H9 (cell line): ENCODE measurements at regions not wholly inside any gene's neighbourhood (a gene's known extent, or its start where the extent isn't known, plus 50 kb on each side); places are given as distances from the start of the nearest gene placed in this dataset.

Source experiments
- DNase-seq: peaks from one replicate; pipeline ENCODE4 v3.0.0-alpha.2; 2017
- H2AFZ ChIP-seq: one replicate; pipeline ENCODE4 v1.6.1; 2013; ENCODE audit warnings: mild to moderate bottlenecking, low read length, control low read depth, moderate library complexity
- H2AK5ac ChIP-seq: 2 replicates; pipeline ENCODE4 v1.6.1; 2013; ENCODE audit warnings: low read length, control low read depth, mixed read lengths; ENCODE audit not compliant: insufficient read length
- H2BK120ac ChIP-seq: one replicate; pipeline ENCODE4 v1.6.1; 2013; ENCODE audit warnings: low read depth, mild to moderate bottlenecking, low read length, control low read depth, inconsistent platforms; ENCODE audit not compliant: poor library complexity, severe bottlenecking
- H2BK12ac ChIP-seq: 2 replicates; pipeline ENCODE4 v1.6.1; 2013; ENCODE audit warnings: low read length, control low read depth, mixed read lengths, low read depth; ENCODE audit not compliant: insufficient read length
- H2BK15ac ChIP-seq: 2 replicates; pipeline ENCODE4 v1.6.1; 2013; ENCODE audit warnings: low read depth, low read length, control low read depth
- H2BK20ac ChIP-seq: one replicate; pipeline ENCODE4 v1.6.1; 2013; ENCODE audit warnings: low read depth, mild to moderate bottlenecking, low read length, control low read depth, inconsistent platforms; ENCODE audit not compliant: poor library complexity, severe bottlenecking
- H2BK5ac ChIP-seq: 2 replicates; pipeline ENCODE4 v1.6.1; 2013; ENCODE audit warnings: low read length, control low read depth, mixed read lengths; ENCODE audit not compliant: insufficient read length
- H3K14ac ChIP-seq: 2 replicates; pipeline ENCODE4 v1.6.1; 2013; ENCODE audit warnings: low read length, control low read depth; ENCODE audit not compliant: insufficient read depth
- H3K18ac ChIP-seq: 2 replicates; pipeline ENCODE4 v1.6.1; 2013; ENCODE audit warnings: low read depth, mild to moderate bottlenecking, mixed read lengths, low read length, control low read depth; ENCODE audit not compliant: insufficient read length
- H3K23ac ChIP-seq: 2 replicates; pipeline ENCODE4 v1.6.1; 2013; ENCODE audit warnings: low read length, control low read depth, mixed read lengths, low read depth; ENCODE audit not compliant: insufficient read length
- H3K23me2 ChIP-seq: 2 replicates; pipeline ENCODE4 v1.6.1; 2013; ENCODE audit warnings: low read depth, mild to moderate bottlenecking, mixed read lengths, low read length, control low read depth; ENCODE audit not compliant: insufficient read length, poor library complexity, severe bottlenecking
- H3K27ac ChIP-seq: 2 replicates; pipeline ENCODE4 v1.5.1; 2013; ENCODE audit warnings: low read length, control low read depth, mixed read lengths, low read depth; ENCODE audit not compliant: insufficient read length
- H3K27me3 ChIP-seq: 2 replicates; pipeline ENCODE4 v1.6.1; 2013; ENCODE audit warnings: low read length, control low read depth, inconsistent platforms; ENCODE audit not compliant: insufficient read depth
- H3K4ac ChIP-seq: 2 replicates; pipeline ENCODE4 v1.6.1; 2013; ENCODE audit warnings: low read depth, mild to moderate bottlenecking, control low read depth, inconsistent platforms, low read length, moderate library complexity
- H3K4me1 ChIP-seq: 2 replicates; pipeline ENCODE4 v1.6.1; 2013; ENCODE audit warnings: low read length, control low read depth, inconsistent platforms; ENCODE audit not compliant: insufficient read depth
- H3K4me2 ChIP-seq: 2 replicates; pipeline ENCODE4 v1.6.1; 2013; ENCODE audit warnings: low read length, control low read depth, mixed read lengths; ENCODE audit not compliant: insufficient read length, insufficient read depth
- H3K56ac ChIP-seq: 2 replicates; pipeline ENCODE4 v1.6.1; 2013; ENCODE audit warnings: low read depth, mild to moderate bottlenecking, mixed read lengths, low read length, control low read depth; ENCODE audit not compliant: insufficient read length
- H3K79me1 ChIP-seq: 2 replicates; pipeline ENCODE4 v1.6.1; 2013; ENCODE audit warnings: low read depth, mild to moderate bottlenecking, moderate library complexity, low read length, control low read depth, inconsistent platforms; ENCODE audit not compliant: insufficient read depth, poor library complexity, severe bottlenecking
- H3K79me2 ChIP-seq: 2 replicates; pipeline ENCODE4 v1.6.1; 2013; ENCODE audit warnings: low read length, control low read depth, inconsistent platforms; ENCODE audit not compliant: insufficient read depth
- H3K9ac ChIP-seq: 2 replicates; pipeline ENCODE4 v1.6.1; 2013; ENCODE audit warnings: low read length, control low read depth, mixed read lengths; ENCODE audit not compliant: insufficient read length; ENCODE audit errors: extremely low read depth
- H3K9me3 ChIP-seq: one replicate; pipeline ENCODE4 v1.6.1; 2013; ENCODE audit warnings: low read depth, low read length, inconsistent platforms; ENCODE audit not compliant: control insufficient read depth
- H3T11ph ChIP-seq: one replicate; pipeline ENCODE4 v1.6.1; 2013; ENCODE audit warnings: mild to moderate bottlenecking, low read length, control low read depth, inconsistent platforms
- H4K20me1 ChIP-seq: one replicate; pipeline ENCODE4 v1.6.1; 2013; ENCODE audit not compliant: control insufficient read depth, insufficient read length, insufficient read depth
- H4K5ac ChIP-seq: 2 replicates; pipeline ENCODE4 v1.6.1; 2013; ENCODE audit warnings: low read depth, mild to moderate bottlenecking, mixed read lengths, low read length, control low read depth; ENCODE audit not compliant: insufficient read length
- H4K8ac ChIP-seq: replicated peaks from 2 replicates; pipeline ENCODE4 v1.6.1; 2013; ENCODE audit warnings: low read length, control low read depth, mixed read lengths, low read depth; ENCODE audit not compliant: insufficient read length
- H4K91ac ChIP-seq: 2 replicates; pipeline ENCODE4 v1.6.1; 2013; ENCODE audit warnings: low read depth, mild to moderate bottlenecking, moderate library complexity, mixed read lengths, low read length, control low read depth; ENCODE audit not compliant: insufficient read length
- H3K27ac Mint-ChIP-seq, 3 experiments: 2 replicates in 2 of 3; 3 replicates in 1 of 3; pipeline ENCODE4 v1.8.0; 2020 to 2021; ENCODE audit warnings: mixed read lengths in 3 of 3, mild to moderate bottlenecking in 1 of 3, moderate library complexity in 1 of 3
- H3K27me3 Mint-ChIP-seq: 2 replicates; pipeline ENCODE4 v1.8.0; 2021; ENCODE audit warnings: low read depth, mild to moderate bottlenecking, moderate library complexity, mixed read lengths
- H3K36me3 Mint-ChIP-seq, 3 experiments: 2 replicates in 2 of 3; 3 replicates in 1 of 3; pipeline ENCODE4 v1.8.0; 2020 to 2021; ENCODE audit warnings: low read depth in 3 of 3, mixed read lengths in 3 of 3; ENCODE audit not compliant: insufficient read depth in 1 of 3
- H3K4me1 Mint-ChIP-seq, 2 experiments: 2 replicates each; pipeline ENCODE4 v1.8.0; 2020; ENCODE audit warnings: mixed read lengths in 2 of 2
- H3K4me3 Mint-ChIP-seq, 2 experiments: 2 replicates in 1 of 2; 3 replicates in 1 of 2; pipeline ENCODE4 v1.8.0; 2020 to 2021; ENCODE audit warnings: mild to moderate bottlenecking in 2 of 2, mixed read lengths in 2 of 2, moderate library complexity in 1 of 2
- H3K9me3 Mint-ChIP-seq, 2 experiments: 2 replicates in 1 of 2; 3 replicates in 1 of 2; pipeline ENCODE4 v1.8.0; 2020; ENCODE audit warnings: mild to moderate bottlenecking in 2 of 2, mixed read lengths in 2 of 2, moderate library complexity in 1 of 2
- WGBS: extraction: QIAGEN DNeasy Blood & Tissue Kit; methylation state at CpG from one replicate; pipeline ENCODE4 v1.1.7; 2013; ENCODE audit warnings: missing lambda C conversion rate, low lambda C conversion rate, mixed read lengths; ENCODE audit not compliant: insufficient read length; ENCODE audit errors: extremely low coverage; 5-methylcytosine and 5-hydroxymethylcytosine counted together
- TF ChIP-seq, protein P1 (sequence below): fragments of 200-600 bp; sonication (generic); conservative IDR thresholded peaks from 3 replicates; pipeline ENCODE4 v1.8.0; 2021; ENCODE audit warnings: antibody characterized with exemption, mild to moderate bottlenecking

DNA sequence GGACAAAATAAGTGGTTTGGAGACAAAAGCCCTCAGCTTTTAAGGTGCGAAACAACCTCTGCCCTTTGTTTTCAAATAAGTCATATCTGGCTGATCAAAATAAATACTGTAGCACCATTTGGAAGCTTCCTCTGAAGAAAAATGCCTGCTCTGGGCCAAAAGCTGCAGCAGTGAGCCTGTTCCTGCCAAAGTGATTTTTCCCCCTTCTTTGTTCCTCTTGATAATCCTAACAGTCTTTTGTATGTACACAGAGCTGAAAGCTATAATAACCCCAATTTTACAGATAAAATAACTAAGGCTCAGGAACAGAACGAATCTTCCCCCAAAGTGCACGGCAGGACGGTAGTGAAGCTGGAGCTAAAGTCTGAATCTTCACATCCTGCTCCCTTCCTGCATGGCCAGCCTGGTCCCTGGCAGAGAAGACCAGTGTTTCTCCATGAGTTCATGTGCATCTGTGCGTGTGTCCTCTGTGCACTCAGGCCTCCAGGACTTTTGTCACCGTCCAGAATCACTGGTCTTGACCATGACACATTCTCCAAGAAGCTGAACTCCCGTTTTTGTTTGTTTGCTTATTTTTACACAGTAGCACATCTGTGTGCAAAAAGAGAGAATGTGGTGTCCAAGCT, 2114.1 kb upstream of the PIK3C3 start:
- TF ChIP-seq, protein P1, sequence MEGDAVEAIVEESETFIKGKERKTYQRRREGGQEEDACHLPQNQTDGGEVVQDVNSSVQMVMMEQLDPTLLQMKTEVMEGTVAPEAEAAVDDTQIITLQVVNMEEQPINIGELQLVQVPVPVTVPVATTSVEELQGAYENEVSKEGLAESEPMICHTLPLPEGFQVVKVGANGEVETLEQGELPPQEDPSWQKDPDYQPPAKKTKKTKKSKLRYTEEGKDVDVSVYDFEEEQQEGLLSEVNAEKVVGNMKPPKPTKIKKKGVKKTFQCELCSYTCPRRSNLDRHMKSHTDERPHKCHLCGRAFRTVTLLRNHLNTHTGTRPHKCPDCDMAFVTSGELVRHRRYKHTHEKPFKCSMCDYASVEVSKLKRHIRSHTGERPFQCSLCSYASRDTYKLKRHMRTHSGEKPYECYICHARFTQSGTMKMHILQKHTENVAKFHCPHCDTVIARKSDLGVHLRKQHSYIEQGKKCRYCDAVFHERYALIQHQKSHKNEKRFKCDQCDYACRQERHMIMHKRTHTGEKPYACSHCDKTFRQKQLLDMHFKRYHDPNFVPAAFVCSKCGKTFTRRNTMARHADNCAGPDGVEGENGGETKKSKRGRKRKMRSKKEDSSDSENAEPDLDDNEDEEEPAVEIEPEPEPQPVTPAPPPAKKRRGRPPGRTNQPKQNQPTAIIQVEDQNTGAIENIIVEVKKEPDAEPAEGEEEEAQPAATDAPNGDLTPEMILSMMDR: no peak
- H2AFZ ChIP-seq: no peak overlapping the region
- Mint-ChIP-seq H3K27ac (no peak overlapping the region), H3K36me3 (no peaks in the 10 kb centered on the region), H3K4me3 (peak overlapping the region; percentile 81 to 91), H3K9me3 (no peaks in the 10 kb centered on the region), H3K27me3 (peaks cover 20% of the 10 kb centered on the region), H3K4me1 (peaks cover 30 to 36% of the 10 kb centered on the region in 2 experiments)
- no peak overlapping the region for H2BK12ac ChIP-seq
- DNase-seq: no peak
- H2BK5ac ChIP-seq: no peak overlapping the region
- no peak overlapping the region for H3K9ac ChIP-seq
- no peak overlapping the region for H2AK5ac ChIP-seq
- no peak overlapping the region for H2BK20ac ChIP-seq
- H3K4me2 ChIP-seq: peak overlapping the region; percentile 94
- no peak overlapping the region for H3K4ac ChIP-seq
- H2BK120ac ChIP-seq: no peak overlapping the region
- H4K20me1 ChIP-seq: no peaks in the 10 kb centered on the region
- H4K8ac ChIP-seq: no peak overlapping the region
- H3K18ac ChIP-seq: peak overlapping the region; percentile 7
- no peaks in the 10 kb centered on the region for H3K79me1 ChIP-seq
- H3K79me2 ChIP-seq: no peaks in the 10 kb centered on the region
- WGBS: no CpG with 5 or more reads among the region's 7 CpGs
- H3K9me3 ChIP-seq: no peaks in the 10 kb centered on the region
- no peak overlapping the region for H3T11ph ChIP-seq
- H3K14ac ChIP-seq: no peak overlapping the region
- H3K27ac ChIP-seq: no peak overlapping the region
- H3K23ac ChIP-seq: no peak overlapping the region
- H3K27me3 ChIP-seq: no peaks in the 10 kb centered on the region; the same call in 1 of the 2 replicates
- no peak overlapping the region for H3K56ac ChIP-seq
- H3K23me2 ChIP-seq: peaks cover 4% of the 10 kb centered on the region
- no peak overlapping the region for H4K91ac ChIP-seq
- H2BK15ac ChIP-seq: no peak overlapping the region
- H3K4me1 ChIP-seq: 0 out of 2 replicates have a peak, but pooled peaks cover 2% of the 10 kb centered on the region
- no peak overlapping the region for H4K5ac ChIP-seq
